GM12878 (cell line): ENCODE measurements at regions not wholly inside any gene's neighbourhood (a gene's known extent, or its start where the extent isn't known, plus 50 kb on each side); places are given as distances from the start of the nearest gene placed in this dataset.

Experiments
- ATAC-seq: fragments of 200-7000 bp; cut with Tn5 transposase; 3 replicates; pipeline ENCODE4 v1.9.1; 2020; ENCODE audit warnings: mild to moderate bottlenecking, moderate library complexity
- BruUV-seq: library from RNA; stranded (reverse); fragments of 400-500 nt; replicated peaks from 2 replicates; lab custom pipeline; 2021; lab: Mats Ljungman, UMichigan
- CTCF ChIA-PET: fragments of 300-600 bp; sonication (Branson Sonifier 250); formaldehyde crosslinking; extraction: SDS; loops from one replicate; lab custom pipeline; 2021; ENCODE audit warnings: inconsistent platforms; lab: Yijun Ruan, JAX
- POLR2A ChIA-PET: fragments of 350-600 bp; formaldehyde crosslinking; extraction: SDS; loops from one replicate; lab custom pipeline; 2021; ENCODE audit warnings: inconsistent platforms; lab: Charles Lee
- RAD21 ChIA-PET: fragments of 300-600 bp; sonication (Branson Sonifier 250); formaldehyde crosslinking; loops from one replicate; lab custom pipeline; 2023; ENCODE audit warnings: antibody characterized with exemption; ENCODE audit not compliant: unreplicated experiment; lab: Charles Lee
- SMC1A ChIA-PET: fragments of 300-600 bp; sonication (Branson Sonifier 250); formaldehyde crosslinking; loops from one replicate; lab custom pipeline; 2023; ENCODE audit not compliant: unreplicated experiment, uncharacterized antibody; lab: Charles Lee
- DNase-seq: peaks from one replicate; pipeline ENCODE4 v3.0.0-alpha.2; 2011; ENCODE audit warnings: low read depth, low spot score
- FAIRE-seq: peaks from 3 replicates; lab custom pipeline; 2011; peaks lifted over from hg19 to GRCh38; lab: Jason Lieb, UNC
- H2AFZ ChIP-seq: 2 replicates; pipeline ENCODE4 v1.6.0; 2011; ENCODE audit warnings: low read depth, low read length, control low read depth; ENCODE audit not compliant: control insufficient read depth
- H3K27ac ChIP-seq: 2 replicates; pipeline ENCODE4 v1.5.1; 2011; ENCODE audit warnings: control low read depth; ENCODE audit not compliant: control insufficient read depth, insufficient read depth
- H3K27me3 ChIP-seq, 2 experiments: replicated peaks in 1 of 2; 2 replicates each; pipeline versions ENCODE4 v1.6.0 to v1.6.1; 2011; ENCODE audit warnings: low read length in 1 of 2; ENCODE audit not compliant: control insufficient read depth in 2 of 2, insufficient read depth in 2 of 2
- H3K36me3 ChIP-seq, 2 experiments: 2 replicates each; pipeline ENCODE4 v1.5.1; 2011; ENCODE audit warnings: low read length in 1 of 2; ENCODE audit not compliant: control insufficient read depth in 2 of 2, insufficient read depth in 2 of 2
- H3K4me1 ChIP-seq: 2 replicates; pipeline ENCODE4 v1.6.1; 2011; ENCODE audit warnings: mild to moderate bottlenecking, low read length, moderate library complexity, mixed read lengths; ENCODE audit not compliant: control insufficient read depth, insufficient read depth
- H3K4me2 ChIP-seq: 2 replicates; pipeline ENCODE4 v1.6.0; 2011; ENCODE audit warnings: control low read depth; ENCODE audit not compliant: control insufficient read depth, insufficient read depth
- H3K4me3 ChIP-seq: fragments of 200-600 bp; sonication (generic); 2 replicates; pipeline ENCODE4 v1.5.1; 2016
- H3K79me2 ChIP-seq: 2 replicates; pipeline ENCODE4 v1.6.0; 2011; ENCODE audit warnings: low read length; ENCODE audit not compliant: control insufficient read depth, insufficient read depth
- H3K9ac ChIP-seq: 2 replicates; pipeline ENCODE4 v1.8.0; 2011; ENCODE audit warnings: low read length, control low read depth, mixed read lengths; ENCODE audit not compliant: control insufficient read depth, insufficient read depth
- H3K9me3 ChIP-seq: replicated peaks from 3 replicates; pipeline ENCODE4 v1.5.1; 2011; ENCODE audit warnings: mild to moderate bottlenecking, low read length; ENCODE audit not compliant: control insufficient read depth, insufficient read depth
- H4K20me1 ChIP-seq: 2 replicates; pipeline ENCODE4 v1.6.0; 2011; ENCODE audit not compliant: control insufficient read depth, insufficient read depth
- GATAD2B ChIP-seq: fragments of 450-650 bp; conservative IDR thresholded peaks from 2 replicates; pipeline ENCODE4 v1.6.1; 2017; ENCODE audit warnings: low read depth, mild to moderate bottlenecking, moderate library complexity
- MEF2B ChIP-seq: fragments of 450-650 bp; IDR thresholded peaks from 2 replicates; pipeline ENCODE4 v1.6.1; 2018; ENCODE audit warnings: mild to moderate bottlenecking, moderate library complexity; ENCODE audit not compliant: partially characterized antibody, poor library complexity, severe bottlenecking
- PAX5 ChIP-seq: IDR thresholded peaks from 2 replicates; pipeline ENCODE4 v1.6.1; 2011; ENCODE audit warnings: low read depth, low read length, borderline replicate concordance
- TAF1 ChIP-seq: IDR thresholded peaks from 2 replicates; pipeline ENCODE4 v1.6.1; 2011; ENCODE audit warnings: mild to moderate bottlenecking, low read depth, low read length, borderline replicate concordance
- ZNF592 ChIP-seq: fragments of 450-650 bp; IDR thresholded peaks from 2 replicates; pipeline ENCODE4 v1.6.1; 2017; ENCODE audit warnings: mild to moderate bottlenecking, moderate library complexity
- WGBS: methylation state at CpG from one replicate; pipeline ENCODE4 v1.1.6; 2016; ENCODE audit warnings: low lambda C conversion rate; ENCODE audit not compliant: insufficient replicate concordance, insufficient coverage; ENCODE audit errors: missing lambda C conversion rate; 5-methylcytosine and 5-hydroxymethylcytosine counted together
- in situ Hi-C: fragments of 300-500 bp; cut with MboI; formaldehyde crosslinking; loops from 9 replicates; pipeline ENCODE4 v1.14.3; 2018; ENCODE audit warnings: mixed read lengths
- intact Hi-C: fragments of 100-400 bp; cut with micrococcal nuclease; formaldehyde crosslinking; loops from one replicate; pipeline ENCODE4 v1.14.2; 2022; ENCODE audit not compliant: unreplicated experiment

- TF ChIP-seq ZNF592: no peak
- no peak for TF ChIP-seq MEF2B
These were observed 53.9 kb upstream of the SETBP1 start (continued) for GRCh38 chr18:44626807-44627206.

- RAD21 ChIA-PET: interaction anchor here (0.6 to 1.2 kb wide), 3 partner anchors 10 to 118 kb away, joined by 3 to 5 read pairs (median 3); no protein-coding TSS in a partner anchor
- DNase-seq (no peak), FAIRE-seq (no peak), ATAC-seq (no peak)
- Histone ChIP-seq H3K79me2 (no peaks in the 10 kb centered on the region), H3K27me3 (no peaks in the 10 kb centered on the region), H3K9me3 (no peaks in the 10 kb centered on the region), H3K4me3 (no peak overlapping the region), H3K4me1 (no peaks in the 10 kb centered on the region), H3K27ac (no peak overlapping the region), H3K36me3 (no peaks in the 10 kb centered on the region), H4K20me1 (no peaks in the 10 kb centered on the region), H3K9ac (no peak overlapping the region), H2AFZ (no peak overlapping the region), H3K4me2 (no peak overlapping the region)
- CTCF ChIA-PET: interaction anchor here (0.9 kb wide), 1 partner anchor 17 kb away, joined by 3 read pairs; no protein-coding TSS in a partner anchor
- intact Hi-C loops: no loop called here
- SMC1A ChIA-PET: interaction anchor here (0.6 to 2.2 kb wide), 4 partner anchors 10 to 286 kb away, joined by 3 to 9 read pairs (median 4); no protein-coding TSS in a partner anchor
- TF ChIP-seq TAF1 (no peak), PAX5 (no peak), GATAD2B (no peak)
- in situ Hi-C loops: no loop called here
- 13% methylated on average over 3 of the region's 3 CpGs for WGBS
- POLR2A ChIA-PET: no interaction called here
- BruUV-seq: no TSS peak
These were observed 53.4 kb upstream of the SETBP1 start for GRCh38 chr18:44627280-44627679.
